ENCODE measurements at regions not wholly inside any gene's neighbourhood (a gene's known extent, or its start where the extent isn't known, plus 50 kb on each side); places are given as distances from the start of the nearest gene placed in this dataset.

- Histone ChIP-seq H3K36me3 (no peaks in the 10 kb centered on the region), H3K4me3 (no peak overlapping the region), H3K27me3 (no peaks in the 10 kb centered on the region), H3K4me1 (no peaks in the 10 kb centered on the region), H3K27ac (no peak overlapping the region), H3K9me3 (no peaks in the 10 kb centered on the region)
- TF ChIP-seq POLR2A (IDR thresholded peaks at IDR 0.05) (no peak), CTCF (IDR thresholded peaks at IDR 0.05) (no peak)
- no peak for DNase-seq
Measured at GRCh38 chr10:8581521-8582225, 527.2 kb downstream of the GATA3 start.

GRCh38 chr10:8583096-8583495 lies 528.6 kb downstream of the GATA3 start:
- DNase-seq = no peak
- no peaks in the 10 kb centered on the region for H3K4me1 ChIP-seq
- H3K27me3 ChIP-seq = no peaks in the 10 kb centered on the region
- no peak overlapping the region for H3K27ac ChIP-seq
- no peaks in the 10 kb centered on the region for H3K9me3 ChIP-seq
- TF ChIP-seq CTCF (IDR thresholded peaks at IDR 0.05) = no peak
- TF ChIP-seq POLR2A (IDR thresholded peaks at IDR 0.05) = no peak
- no peak overlapping the region for H3K4me3 ChIP-seq
- no peaks in the 10 kb centered on the region for H3K36me3 ChIP-seq

GRCh38 chr10:8584666-8585065 lies 530.2 kb downstream of the GATA3 start:
- Histone ChIP-seq H3K4me1 (no peaks in the 10 kb centered on the region), H3K27me3 (no peaks in the 10 kb centered on the region), H3K4me3 (no peak overlapping the region), H3K36me3 (no peaks in the 10 kb centered on the region), H3K9me3 (no peaks in the 10 kb centered on the region), H3K27ac (no peak overlapping the region)
- DNase-seq = no peak
- no peak for TF ChIP-seq POLR2A (IDR thresholded peaks at IDR 0.05)
- TF ChIP-seq CTCF (IDR thresholded peaks at IDR 0.05) = no peak

- H3K9me3 ChIP-seq = no peaks in the 10 kb centered on the region
- H3K36me3 ChIP-seq = no peaks in the 10 kb centered on the region
- no peaks in the 10 kb centered on the region for H3K4me1 ChIP-seq
- no peak overlapping the region for H3K4me3 ChIP-seq
- no peak for DNase-seq
- no peaks in the 10 kb centered on the region for H3K27me3 ChIP-seq
- TF ChIP-seq POLR2A (IDR thresholded peaks at IDR 0.05) (no peak), CTCF (IDR thresholded peaks at IDR 0.05) (no peak)
- H3K27ac ChIP-seq = no peak overlapping the region
Measured at GRCh38 chr10:8586504-8586903, 532.0 kb downstream of the GATA3 start.

GRCh38 chr10:8588135-8588534 lies 533.6 kb downstream of the GATA3 start:
- Histone ChIP-seq H3K27me3 (no peaks in the 10 kb centered on the region), H3K27ac (no peak overlapping the region), H3K4me3 (no peak overlapping the region), H3K36me3 (no peaks in the 10 kb centered on the region), H3K9me3 (no peaks in the 10 kb centered on the region), H3K4me1 (no peaks in the 10 kb centered on the region)
- TF ChIP-seq CTCF (IDR thresholded peaks at IDR 0.05) = no peak
- TF ChIP-seq POLR2A (IDR thresholded peaks at IDR 0.05) = no peak
- no peak for DNase-seq

- DNase-seq = no peak
- Histone ChIP-seq H3K4me3 (no peak overlapping the region), H3K27ac (no peak overlapping the region)
Measured at GRCh38 chr10:8590518-8590917, 536.0 kb downstream of the GATA3 start.

More at GRCh38 chr10:8590518-8590917, 536.0 kb downstream of the GATA3 start:
- Histone ChIP-seq H3K36me3 (no peaks in the 10 kb centered on the region), H3K4me1 (no peaks in the 10 kb centered on the region), H3K27me3 (no peaks in the 10 kb centered on the region), H3K9me3 (no peaks in the 10 kb centered on the region)
- no peak for TF ChIP-seq CTCF (IDR thresholded peaks at IDR 0.05)
- TF ChIP-seq POLR2A (IDR thresholded peaks at IDR 0.05) = no peak
